ENCODE measurements at regions not wholly inside any gene's neighbourhood (a gene's known extent, or its start where the extent isn't known, plus 50 kb on each side); places are given as distances from the start of the nearest gene placed in this dataset.
"Not testable (repeated sequence)": the region's sequence is repeated elsewhere in the genome, so short reads cannot be mapped to it uniquely, and the experiment has no call there.

GRCh38 chr12:127041985-127042625 is 1224.9 kb upstream of the TMEM132C start:
- H3K4me1 ChIP-seq (ENCODE audit: insufficient read depth, poor library complexity, severe bottlenecking), result peaks cover 8% of the 10 kb centered on the region
- DNase-seq (ENCODE audit: low spot score), result no peak
- no peaks in the 10 kb centered on the region for H3K9me3 ChIP-seq (ENCODE audit: severe bottlenecking)
- no peaks in the 10 kb centered on the region for H3K27me3 ChIP-seq (ENCODE audit: insufficient read depth, poor library complexity, severe bottlenecking)
- no peak overlapping the region for H3K27ac ChIP-seq (ENCODE audit: poor library complexity, severe bottlenecking)
- no peaks in the 10 kb centered on the region for H3K36me3 ChIP-seq (ENCODE audit: low read depth)
- no peak for TF ChIP-seq CTCF (IDR thresholded peaks at IDR 0.05; ENCODE audit: poor library complexity, severe bottlenecking)
- peak; percentile 49; the same call in 1 of the 3 replicates for ATAC-seq (ENCODE audit: low read depth)
- H3K4me3 ChIP-seq (ENCODE audit: severe bottlenecking), result no peak overlapping the region

DNA sequence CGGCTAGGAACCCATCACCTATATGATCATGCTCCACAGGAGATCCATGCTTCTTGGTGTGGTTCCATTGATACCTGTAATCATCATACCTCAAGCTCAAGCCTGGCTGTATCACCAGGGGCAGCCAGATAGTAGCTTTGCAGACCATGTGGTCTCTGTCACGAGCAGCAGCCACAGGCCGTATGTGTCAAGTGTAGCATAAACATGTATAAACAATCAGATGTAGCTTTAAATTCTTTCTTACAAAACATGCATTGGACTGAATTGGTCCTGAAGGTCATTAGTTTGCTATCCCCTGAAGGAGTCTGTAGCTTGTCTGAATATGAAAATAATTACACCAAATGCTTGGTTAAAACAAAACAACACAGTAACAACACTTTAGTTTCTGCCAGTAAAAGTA is 1223.2 kb upstream of the TMEM132C start:
- no peaks in the 10 kb centered on the region for H3K27me3 ChIP-seq (ENCODE audit: insufficient read depth, poor library complexity, severe bottlenecking)
- no peak for ATAC-seq (ENCODE audit: low read depth)
- no peak overlapping the region for H3K27ac ChIP-seq (ENCODE audit: poor library complexity, severe bottlenecking)
- peaks cover 8% of the 10 kb centered on the region for H3K4me1 ChIP-seq (ENCODE audit: insufficient read depth, poor library complexity, severe bottlenecking)
- no peaks in the 10 kb centered on the region for H3K9me3 ChIP-seq (ENCODE audit: severe bottlenecking)
- DNase-seq (ENCODE audit: low spot score), result no peak
- no peak for TF ChIP-seq CTCF (IDR thresholded peaks at IDR 0.05; ENCODE audit: poor library complexity, severe bottlenecking)
- no peak overlapping the region for H3K4me3 ChIP-seq (ENCODE audit: severe bottlenecking)
- no peaks in the 10 kb centered on the region for H3K36me3 ChIP-seq (ENCODE audit: low read depth)

GRCh38 chr12:127044836-127045235 is 1222.1 kb upstream of the TMEM132C start:
- Histone ChIP-seq H3K4me1 (ENCODE audit: insufficient read depth, poor library complexity, severe bottlenecking) (peaks cover 8% of the 10 kb centered on the region), H3K4me3 (ENCODE audit: severe bottlenecking) (no peak overlapping the region), H3K27me3 (ENCODE audit: insufficient read depth, poor library complexity, severe bottlenecking) (no peaks in the 10 kb centered on the region), H3K36me3 (ENCODE audit: low read depth) (no peaks in the 10 kb centered on the region), H3K9me3 (ENCODE audit: severe bottlenecking) (no peaks in the 10 kb centered on the region), H3K27ac (ENCODE audit: poor library complexity, severe bottlenecking) (no peak overlapping the region)
- DNase-seq (ENCODE audit: low spot score) (no peak), ATAC-seq (ENCODE audit: low read depth) (no peak)
- TF ChIP-seq CTCF (IDR thresholded peaks at IDR 0.05; ENCODE audit: poor library complexity, severe bottlenecking), result no peak

DNA sequence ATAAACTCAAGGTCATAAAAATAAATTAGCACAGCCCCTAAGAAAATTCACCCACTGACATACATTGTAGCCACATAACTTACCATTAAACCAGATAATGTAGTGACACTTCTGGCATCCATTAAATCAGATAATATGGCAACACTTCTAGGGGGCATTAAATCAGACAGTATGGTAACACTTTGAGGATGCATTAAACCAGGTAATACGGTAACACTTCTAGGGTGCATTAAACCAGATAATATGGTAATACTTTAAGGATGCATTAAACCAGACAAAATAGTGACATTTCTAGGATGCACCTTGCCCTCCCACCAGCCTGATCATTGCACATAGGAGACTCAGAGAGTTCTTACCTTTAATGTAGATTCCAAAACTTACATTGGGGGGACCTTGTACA is 1220.5 kb upstream of the TMEM132C start:
- ATAC-seq (ENCODE audit: low read depth) (no peak), DNase-seq (ENCODE audit: low spot score) (no peak)
- Histone ChIP-seq H3K4me3 (ENCODE audit: severe bottlenecking) (no peak overlapping the region), H3K27me3 (ENCODE audit: insufficient read depth, poor library complexity, severe bottlenecking) (no peaks in the 10 kb centered on the region), H3K27ac (ENCODE audit: poor library complexity, severe bottlenecking) (no peak overlapping the region), H3K9me3 (ENCODE audit: severe bottlenecking) (no peaks in the 10 kb centered on the region), H3K4me1 (ENCODE audit: insufficient read depth, poor library complexity, severe bottlenecking) (peaks cover 8% of the 10 kb centered on the region), H3K36me3 (ENCODE audit: low read depth) (no peaks in the 10 kb centered on the region)
- TF ChIP-seq CTCF (IDR thresholded peaks at IDR 0.05; ENCODE audit: poor library complexity, severe bottlenecking), result no peak

DNA sequence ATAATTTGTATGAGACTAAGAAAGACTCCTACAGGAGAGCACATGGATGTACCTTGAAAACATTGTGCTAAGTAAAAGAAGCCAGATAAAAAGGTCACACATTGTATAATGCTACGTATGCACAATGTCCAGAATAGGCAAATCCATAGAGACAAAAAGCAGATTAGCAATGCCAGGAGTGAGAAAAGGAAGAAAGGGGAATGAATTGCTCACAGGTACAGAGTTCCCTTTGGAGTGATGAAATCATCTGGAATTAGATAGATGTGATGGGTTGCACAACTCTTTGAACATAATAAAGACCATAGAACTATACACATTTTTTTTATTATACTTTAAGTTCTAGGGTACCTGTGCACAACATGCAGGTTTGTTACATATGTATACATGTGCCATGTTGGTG is 1218.9 kb upstream of the TMEM132C start:
- H3K27ac ChIP-seq (ENCODE audit: poor library complexity, severe bottlenecking), result no peak overlapping the region
- H3K27me3 ChIP-seq (ENCODE audit: insufficient read depth, poor library complexity, severe bottlenecking), result no peaks in the 10 kb centered on the region
- ATAC-seq (ENCODE audit: low read depth), result no peak
- no peaks in the 10 kb centered on the region for H3K9me3 ChIP-seq (ENCODE audit: severe bottlenecking)
- no peak for TF ChIP-seq CTCF (IDR thresholded peaks at IDR 0.05; ENCODE audit: poor library complexity, severe bottlenecking)
- H3K4me3 ChIP-seq (ENCODE audit: severe bottlenecking), result no peak overlapping the region
- H3K4me1 ChIP-seq (ENCODE audit: insufficient read depth, poor library complexity, severe bottlenecking), result peaks cover 10% of the 10 kb centered on the region
- no peak for DNase-seq (ENCODE audit: low spot score)
- no peaks in the 10 kb centered on the region for H3K36me3 ChIP-seq (ENCODE audit: low read depth)

DNA sequence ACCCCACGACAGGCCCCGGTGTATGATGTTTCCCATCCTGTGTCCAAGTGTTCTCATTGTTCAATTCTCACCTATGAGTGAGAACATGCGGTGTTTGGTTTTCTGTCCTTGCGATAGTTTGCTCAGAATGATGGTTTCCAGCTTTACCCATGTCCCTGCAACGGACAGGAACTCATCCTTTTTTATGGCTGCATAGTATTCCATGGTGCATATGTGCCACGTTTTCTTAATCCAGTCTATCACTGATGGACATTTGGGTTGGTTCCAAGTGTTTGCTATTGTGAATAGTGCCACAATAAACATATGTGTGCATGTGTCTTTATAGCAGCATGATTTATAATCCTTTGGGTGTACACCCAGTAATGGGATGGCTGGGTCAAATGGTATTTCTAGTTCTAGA is 1218.4 kb upstream of the TMEM132C start:
- H3K4me3 ChIP-seq (ENCODE audit: severe bottlenecking); ATAC-seq (ENCODE audit: low read depth); H3K9me3 ChIP-seq (ENCODE audit: severe bottlenecking); DNase-seq (ENCODE audit: low spot score); H3K27ac ChIP-seq (ENCODE audit: poor library complexity, severe bottlenecking); H3K27me3 ChIP-seq (ENCODE audit: insufficient read depth, poor library complexity, severe bottlenecking); H3K36me3 ChIP-seq (ENCODE audit: low read depth): not testable (repeated sequence)
- peaks cover 15% of the 10 kb centered on the region for H3K4me1 ChIP-seq (ENCODE audit: insufficient read depth, poor library complexity, severe bottlenecking)
